Naive B cell (primary cell): ENCODE measurements at regions not wholly inside any gene's neighbourhood (a gene's known extent, or its start where the extent isn't known, plus 50 kb on each side); places are given as distances from the start of the nearest gene placed in this dataset.

Experiments used
- ATAC-seq, 2 donors: fragments of 150-1000 bp; cut with Tn5 transposase; 2 replicates each; pipeline ENCODE4 v1.10.0; 2021; ENCODE audit warnings: low read depth in 2 of 2, mild to moderate bottlenecking in 2 of 2, moderate library complexity in 2 of 2
- DNase-seq: peaks from one replicate; pipeline ENCODE4 v3.0.0; 2022
- H3K27ac Mint-ChIP-seq, 6 donors: one replicate each; pipeline ENCODE4 v1.8.0; 2020 to 2022; ENCODE audit warnings: mild to moderate bottlenecking in 6 of 6, mixed read lengths in 6 of 6, moderate library complexity in 5 of 6, inconsistent platforms in 2 of 6
- H3K27me3 Mint-ChIP-seq, 3 donors: one replicate each; pipeline ENCODE4 v1.8.0; 2021 to 2022; ENCODE audit warnings: mixed read lengths in 3 of 3, mild to moderate bottlenecking in 1 of 3
- H3K36me3 Mint-ChIP-seq, 2 donors: one replicate each; pipeline ENCODE4 v1.8.0; 2020 to 2022; ENCODE audit warnings: mixed read lengths in 2 of 2, inconsistent platforms in 1 of 2, mild to moderate bottlenecking in 1 of 2
- H3K4me1 Mint-ChIP-seq, 3 donors: one replicate each; pipeline ENCODE4 v1.8.0; 2020 to 2022; ENCODE audit warnings: mixed read lengths in 3 of 3, inconsistent platforms in 1 of 3, mild to moderate bottlenecking in 1 of 3, moderate library complexity in 1 of 3
- H3K4me3 Mint-ChIP-seq, 8 donors: one replicate each; pipeline ENCODE4 v1.8.0; 2020 to 2022; ENCODE audit warnings: mild to moderate bottlenecking in 8 of 8, mixed read lengths in 8 of 8, moderate library complexity in 8 of 8, inconsistent platforms in 2 of 8
- H3K9me3 Mint-ChIP-seq, 7 donors: one replicate each; pipeline ENCODE4 v1.8.0; 2020 to 2022; ENCODE audit warnings: mixed read lengths in 7 of 7, mild to moderate bottlenecking in 5 of 7, inconsistent platforms in 2 of 7, moderate library complexity in 1 of 7

DNA sequence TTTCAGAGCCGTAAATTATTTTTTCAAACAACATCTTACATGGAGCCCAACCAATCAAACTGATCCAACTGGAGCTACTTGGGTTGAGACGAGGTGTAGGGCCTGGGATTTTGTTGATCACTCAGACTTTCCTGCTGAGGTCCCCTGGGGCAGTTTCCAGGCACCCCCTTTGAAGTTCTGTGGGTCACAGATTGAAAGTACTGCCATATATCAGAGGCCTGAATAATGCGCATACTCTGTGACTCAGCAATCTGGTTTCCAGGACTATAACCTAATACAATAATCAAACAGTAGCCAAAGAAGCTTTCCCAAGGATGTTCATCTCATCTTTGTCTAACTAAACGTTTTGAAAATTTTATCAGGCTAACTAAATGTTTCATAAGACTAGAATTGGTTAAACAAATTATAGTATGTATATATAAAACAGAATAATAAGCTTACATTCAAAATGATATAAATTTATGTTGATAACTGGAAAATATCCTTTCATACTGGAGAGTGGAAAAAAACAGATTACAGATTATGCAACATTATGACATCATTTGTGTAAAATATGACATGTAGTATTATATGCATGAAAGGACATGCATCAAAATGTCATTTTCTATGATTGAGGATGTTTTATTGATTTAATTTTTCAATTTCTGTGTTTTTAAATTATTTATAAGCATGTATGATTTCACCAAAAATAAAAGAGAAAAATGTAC, 617.1 kb downstream of the NTRK3 start:
- H3K4me3 Mint-ChIP-seq = no peak overlapping the region
- H3K9me3 Mint-ChIP-seq = peaks cover 0 to 3% (median 0%) of the 10 kb centered on the region in 7 donors
- H3K36me3 Mint-ChIP-seq = no peaks in the 10 kb centered on the region
- no peaks in the 10 kb centered on the region for H3K27me3 Mint-ChIP-seq
- ATAC-seq (no peak), DNase-seq (no peak)
- no peak overlapping the region for H3K27ac Mint-ChIP-seq
- H3K4me1 Mint-ChIP-seq = no peaks in the 10 kb centered on the region

DNA sequence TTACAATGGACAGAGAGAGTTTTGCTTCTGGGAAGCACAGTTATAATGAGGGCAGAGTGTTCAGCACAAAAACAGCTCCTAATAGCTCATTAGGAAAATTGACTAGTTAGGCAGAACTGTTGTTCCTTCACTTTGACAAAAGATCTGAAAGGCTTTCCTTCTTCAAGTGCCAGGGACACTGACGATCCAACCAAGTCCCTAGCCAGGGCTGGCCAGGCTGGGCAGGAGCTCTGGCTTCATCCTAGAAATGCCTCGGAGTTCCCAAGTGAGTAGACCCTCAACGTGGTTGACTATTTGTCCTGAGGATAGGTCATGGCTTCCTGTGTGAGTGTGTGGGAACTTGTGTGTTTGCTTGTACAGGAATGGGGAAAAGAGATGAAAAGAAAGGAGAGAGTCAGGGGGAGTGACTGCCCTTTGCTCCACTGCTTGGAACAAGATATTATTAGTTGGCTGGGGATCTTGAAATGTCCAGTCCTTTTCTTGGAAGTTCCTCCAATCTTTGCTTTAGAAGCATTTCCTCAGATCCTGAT, 617.9 kb downstream of the NTRK3 start:
- ATAC-seq (no peak), DNase-seq (no peak)
- peaks cover 0 to 8% (median 0%) of the 10 kb centered on the region in 7 donors for H3K9me3 Mint-ChIP-seq
- H3K36me3 Mint-ChIP-seq = no peaks in the 10 kb centered on the region
- no peak overlapping the region for H3K4me3 Mint-ChIP-seq
- peaks cover 0 to 4% (median 0%) of the 10 kb centered on the region in 3 donors for H3K27me3 Mint-ChIP-seq
- no peaks in the 10 kb centered on the region for H3K4me1 Mint-ChIP-seq
- H3K27ac Mint-ChIP-seq = no peak overlapping the region

DNA sequence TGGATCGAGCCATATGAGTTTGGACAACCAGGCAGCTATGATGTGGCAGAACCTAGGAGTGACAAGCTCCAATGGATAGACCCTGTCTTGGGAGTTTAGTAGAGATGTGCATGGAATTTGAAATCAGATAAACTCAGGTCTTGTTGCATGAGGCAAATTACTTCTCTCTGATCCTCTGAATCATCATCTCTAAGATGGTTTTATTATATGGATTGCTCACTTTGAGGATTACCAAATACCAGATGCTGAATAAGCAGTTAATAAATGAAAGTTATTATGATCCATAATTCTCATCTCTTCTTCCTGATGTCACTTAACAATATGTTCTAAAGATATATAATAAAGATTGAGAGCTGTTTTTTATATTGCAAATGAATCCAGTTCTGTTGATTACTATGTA, 622.2 kb downstream of the NTRK3 start:
- ATAC-seq (no peak), DNase-seq (no peak)
- Mint-ChIP-seq H3K27ac (no peak overlapping the region), H3K4me3 (no peak overlapping the region), H3K36me3 (no peaks in the 10 kb centered on the region), H3K27me3 (peaks cover 0 to 9% (median 0%) of the 10 kb centered on the region in 3 donors), H3K4me1 (no peaks in the 10 kb centered on the region), H3K9me3 (peaks cover 0 to 10% (median 0%) of the 10 kb centered on the region in 7 donors)

DNA sequence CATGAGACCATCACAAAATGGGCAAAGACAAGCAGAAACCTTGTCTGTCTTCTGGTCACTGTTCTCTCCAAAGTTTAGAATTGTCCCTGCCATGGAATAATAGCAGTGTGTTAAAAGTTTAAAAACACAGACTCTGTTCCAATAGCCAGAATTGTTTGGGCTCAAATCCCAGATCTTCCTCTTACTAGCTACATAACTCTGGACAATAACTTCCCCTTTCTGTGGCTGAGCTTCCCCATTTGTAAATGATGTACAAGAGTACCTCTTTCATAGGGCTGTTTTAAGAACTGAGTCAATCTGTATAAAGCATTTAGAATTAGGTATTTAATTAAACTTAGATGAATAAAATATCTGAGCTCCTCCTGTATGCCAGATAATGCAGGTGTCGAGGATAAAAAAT, 623.0 kb downstream of the NTRK3 start:
- Mint-ChIP-seq H3K27me3 (peaks cover 0 to 9% (median 0%) of the 10 kb centered on the region in 3 donors), H3K4me1 (no peaks in the 10 kb centered on the region), H3K9me3 (peaks cover 0 to 10% (median 0%) of the 10 kb centered on the region in 7 donors), H3K36me3 (no peaks in the 10 kb centered on the region), H3K27ac (no peak overlapping the region), H3K4me3 (no peak overlapping the region)
- ATAC-seq (no peak), DNase-seq (no peak)

DNA sequence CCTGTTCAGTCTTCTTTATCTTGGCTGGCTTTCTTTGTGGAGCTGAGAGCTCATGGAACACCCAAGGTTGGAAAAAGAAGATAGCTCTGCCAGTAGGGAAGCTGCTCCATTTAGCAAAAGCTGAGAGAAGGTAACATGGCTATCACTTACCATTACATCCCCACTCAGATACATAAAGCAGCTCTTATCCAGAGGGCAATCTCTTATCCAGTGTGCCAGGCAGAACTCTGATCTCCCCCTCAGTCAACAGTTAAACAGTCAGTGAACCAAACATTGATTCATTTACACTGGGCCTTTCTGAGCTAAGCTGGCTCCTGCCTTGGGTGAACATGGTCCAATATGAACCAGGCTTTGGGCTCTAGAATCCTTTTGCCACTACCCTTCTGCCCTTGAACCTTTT, 624.2 kb downstream of the NTRK3 start:
- peaks cover 0 to 9% (median 0%) of the 10 kb centered on the region in 3 donors for H3K27me3 Mint-ChIP-seq
- DNase-seq (no peak), ATAC-seq (no peak)
- peaks cover 0 to 10% (median 0%) of the 10 kb centered on the region in 7 donors for H3K9me3 Mint-ChIP-seq
- H3K36me3 Mint-ChIP-seq = no peaks in the 10 kb centered on the region
- no peak overlapping the region for H3K27ac Mint-ChIP-seq
- no peaks in the 10 kb centered on the region for H3K4me1 Mint-ChIP-seq
- no peak overlapping the region for H3K4me3 Mint-ChIP-seq

DNA sequence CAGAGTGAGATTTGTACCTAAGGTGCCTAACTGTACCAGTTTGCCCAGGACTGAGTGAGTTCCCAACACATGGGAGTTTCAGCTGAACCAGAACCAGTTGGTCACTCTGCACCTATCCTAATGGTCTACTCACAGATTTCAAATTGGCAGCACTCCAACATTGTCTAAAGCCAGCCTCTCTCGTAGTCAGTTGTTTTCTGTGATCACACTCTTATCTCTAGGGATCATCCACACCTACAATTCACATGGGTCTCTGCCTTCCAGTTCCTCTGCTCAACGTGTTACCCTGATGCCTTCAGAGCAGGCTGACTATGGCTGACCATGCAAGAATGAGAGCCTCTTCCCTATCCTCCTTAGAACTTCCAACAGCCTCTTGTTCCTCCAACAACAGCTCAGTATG, 624.8 kb downstream of the NTRK3 start:
- H3K27ac Mint-ChIP-seq = no peak overlapping the region
- no peaks in the 10 kb centered on the region for H3K36me3 Mint-ChIP-seq
- ATAC-seq = no peak
- H3K27me3 Mint-ChIP-seq = peaks cover 0 to 9% (median 0%) of the 10 kb centered on the region in 3 donors
- DNase-seq = no peak
- peaks cover 0 to 10% (median 0%) of the 10 kb centered on the region in 7 donors for H3K9me3 Mint-ChIP-seq
- peak overlapping the region in 1 of 8 donors; percentile 32 for H3K4me3 Mint-ChIP-seq
- no peaks in the 10 kb centered on the region for H3K4me1 Mint-ChIP-seq

DNA sequence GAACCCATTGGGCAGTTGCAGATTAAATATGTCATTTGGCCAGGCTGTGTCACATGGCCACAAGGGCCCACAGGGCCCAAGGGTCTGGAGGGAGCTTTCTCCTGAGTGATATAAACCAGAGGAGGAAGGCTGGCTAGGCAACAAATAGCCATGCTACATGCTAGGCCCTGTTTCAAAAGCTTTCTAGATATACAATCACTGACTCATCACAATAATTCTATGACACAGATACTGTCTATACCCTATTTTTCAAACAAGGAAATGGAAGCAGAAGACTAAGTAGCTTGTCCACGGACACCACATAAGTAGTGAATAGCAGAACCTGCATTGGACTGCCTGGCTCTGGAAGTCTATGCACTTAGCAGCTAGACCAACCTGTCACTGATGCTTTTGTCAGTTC, 625.4 kb downstream of the NTRK3 start:
- no peak overlapping the region for H3K4me3 Mint-ChIP-seq
- no peak overlapping the region for H3K27ac Mint-ChIP-seq
- H3K27me3 Mint-ChIP-seq = peaks cover 0 to 9% (median 0%) of the 10 kb centered on the region in 3 donors
- H3K9me3 Mint-ChIP-seq = peaks cover 0 to 14% (median 0%) of the 10 kb centered on the region in 7 donors
- ATAC-seq = no peak
- no peaks in the 10 kb centered on the region for H3K4me1 Mint-ChIP-seq
- no peak for DNase-seq
- no peaks in the 10 kb centered on the region for H3K36me3 Mint-ChIP-seq

DNA sequence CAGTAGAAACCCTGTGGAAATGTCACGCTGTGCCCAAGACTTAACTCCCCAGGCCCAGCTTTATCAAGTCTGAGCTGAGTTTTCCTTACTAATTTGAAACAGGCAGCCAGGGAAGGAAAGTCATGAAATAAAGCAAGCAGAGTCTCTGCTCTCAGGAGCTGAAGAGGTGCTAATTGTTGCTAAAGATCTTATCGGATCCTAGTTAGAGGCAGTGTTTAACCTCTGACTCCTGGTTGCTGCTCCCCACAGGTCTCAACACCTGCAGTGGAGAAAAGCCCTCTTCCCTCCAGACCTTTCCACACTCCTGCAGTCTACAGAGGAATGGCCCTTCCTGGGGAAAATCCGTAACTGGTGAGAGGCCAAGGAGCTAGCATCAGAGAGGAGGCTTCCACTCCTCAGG, 628.2 kb downstream of the NTRK3 start:
- peaks cover 0 to 13% (median 0%) of the 10 kb centered on the region in 7 donors for H3K9me3 Mint-ChIP-seq
- no peak overlapping the region for H3K27ac Mint-ChIP-seq
- H3K4me3 Mint-ChIP-seq = no peak overlapping the region
- no peaks in the 10 kb centered on the region for H3K36me3 Mint-ChIP-seq
- H3K27me3 Mint-ChIP-seq = peaks cover 0 to 5% (median 0%) of the 10 kb centered on the region in 3 donors
- ATAC-seq (no peak), DNase-seq (no peak)
- no peaks in the 10 kb centered on the region for H3K4me1 Mint-ChIP-seq

DNA sequence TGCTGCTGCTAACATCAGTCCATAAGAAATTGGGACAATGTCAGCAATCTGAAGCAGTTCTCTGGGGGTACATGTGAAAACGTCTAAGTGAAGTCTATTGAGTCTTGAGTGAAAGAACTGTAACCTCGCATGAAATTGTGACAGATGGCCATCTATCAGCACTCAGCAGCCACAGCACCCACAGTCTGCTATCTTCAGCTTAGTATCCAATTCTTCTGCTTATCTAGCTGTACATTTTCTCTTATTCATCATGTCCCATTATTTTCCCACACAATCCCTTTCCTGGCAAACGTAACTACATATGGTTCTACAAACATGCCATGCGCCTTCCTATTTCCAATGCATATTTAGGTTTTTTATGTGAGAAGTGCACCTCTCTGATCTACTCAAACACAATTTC, 629.7 kb downstream of the NTRK3 start:
- Mint-ChIP-seq H3K27ac (peak overlapping the region in 1 of 6 donors; percentile 2), H3K4me3 (no peak overlapping the region), H3K4me1 (no peaks in the 10 kb centered on the region), H3K9me3 (peaks cover 0 to 15% (median 6%) of the 10 kb centered on the region in 7 donors), H3K36me3 (peaks cover 0 to 6% of the 10 kb centered on the region in 2 donors), H3K27me3 (peaks cover 0 to 5% (median 0%) of the 10 kb centered on the region in 3 donors)
- ATAC-seq = no peak
- DNase-seq = no peak

DNA sequence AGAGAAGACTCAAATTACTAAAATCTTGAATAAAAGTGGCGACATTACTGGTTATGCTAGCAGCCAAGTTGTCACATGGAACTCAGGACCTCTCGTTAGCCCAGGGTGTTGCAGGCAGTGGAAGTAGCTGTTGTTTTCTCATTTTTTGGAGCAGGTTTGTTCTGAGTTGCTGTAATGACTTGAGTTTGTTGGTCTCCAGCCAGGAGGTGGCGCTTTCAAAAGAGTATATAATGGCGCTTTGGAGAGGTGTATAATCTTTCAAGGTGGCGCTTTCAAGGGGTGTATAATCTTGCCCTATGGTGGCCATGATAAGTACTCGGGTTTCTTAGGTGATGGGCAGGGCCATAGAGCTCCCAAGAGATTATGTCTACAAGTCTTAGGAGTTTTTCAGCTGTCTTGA, 632.7 kb downstream of the NTRK3 start:
- no peaks in the 10 kb centered on the region for H3K27me3 Mint-ChIP-seq
- no peaks in the 10 kb centered on the region for H3K4me1 Mint-ChIP-seq
- H3K4me3 Mint-ChIP-seq = no peak overlapping the region
- no peak for DNase-seq
- H3K27ac Mint-ChIP-seq = no peak overlapping the region
- peaks cover 0 to 27% (median 7%) of the 10 kb centered on the region in 7 donors for H3K9me3 Mint-ChIP-seq
- no peak for ATAC-seq
- H3K36me3 Mint-ChIP-seq = peaks cover 0 to 9% of the 10 kb centered on the region in 2 donors

DNA sequence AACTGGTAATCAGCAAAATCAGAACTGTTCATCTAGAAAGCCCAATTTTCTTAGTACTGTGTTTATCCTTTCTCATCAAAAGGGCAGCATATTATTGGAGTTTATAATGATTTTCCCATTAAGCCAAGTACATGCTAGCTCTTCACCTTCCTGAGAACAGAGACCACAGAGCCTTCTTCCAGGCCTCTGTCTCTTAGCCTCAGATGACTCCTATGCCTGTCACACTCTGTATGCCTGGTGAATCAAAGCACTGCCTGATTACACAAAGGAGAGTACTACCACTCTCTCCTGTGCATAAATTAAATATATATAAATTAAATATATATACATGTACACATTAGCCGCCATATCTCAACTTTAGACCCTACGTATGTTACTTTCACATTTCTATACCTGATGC, 636.1 kb downstream of the NTRK3 start:
- Mint-ChIP-seq H3K36me3 (peaks cover 0 to 9% of the 10 kb centered on the region in 2 donors), H3K27ac (no peak overlapping the region), H3K4me1 (no peaks in the 10 kb centered on the region), H3K4me3 (no peak overlapping the region), H3K27me3 (no peaks in the 10 kb centered on the region), H3K9me3 (peaks cover 0 to 31% (median 6%) of the 10 kb centered on the region in 7 donors)
- no peak for ATAC-seq
- no peak for DNase-seq

DNA sequence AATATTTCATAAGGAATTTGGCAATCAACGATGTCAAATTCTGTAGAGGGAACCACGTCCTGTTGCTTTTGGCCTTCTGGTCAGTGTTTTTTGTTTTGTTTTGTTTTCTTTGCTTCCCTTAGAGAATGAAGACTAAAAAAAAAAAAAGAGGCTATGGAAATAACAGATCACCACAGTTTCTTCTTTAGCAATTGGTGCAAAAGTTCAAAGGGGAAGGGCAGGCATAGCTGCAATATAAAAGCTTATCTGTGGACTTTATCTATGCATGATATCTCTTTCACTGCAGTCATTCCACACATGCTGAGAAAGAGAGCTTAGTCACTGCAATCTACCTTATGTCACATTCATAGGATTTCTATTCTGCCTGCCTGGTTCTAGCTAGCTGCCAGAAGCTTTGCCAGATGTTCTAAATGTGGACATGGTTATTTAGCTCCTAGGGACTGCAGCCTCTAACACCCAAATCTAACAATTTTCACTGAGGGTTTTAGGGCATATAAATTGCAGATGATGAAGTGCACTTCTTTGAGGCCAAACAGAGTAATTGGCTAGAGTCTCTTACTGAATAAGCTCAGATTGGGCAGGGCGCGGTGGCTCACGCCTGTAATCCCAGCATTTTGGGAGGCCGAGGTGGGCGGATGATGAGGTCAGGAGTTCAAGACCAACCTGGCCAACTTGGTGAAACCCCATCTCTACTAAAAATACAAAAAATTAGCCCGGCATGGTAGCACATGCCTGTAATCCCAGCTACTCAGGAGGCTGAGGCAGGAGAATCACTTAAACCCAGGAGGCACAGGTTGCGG, 637.2 kb downstream of the NTRK3 start:
- ATAC-seq (no peak), DNase-seq (no peak)
- Mint-ChIP-seq H3K36me3 (peaks cover 0 to 9% of the 10 kb centered on the region in 2 donors), H3K9me3 (peaks cover 0 to 31% (median 6%) of the 10 kb centered on the region in 7 donors), H3K4me1 (no peaks in the 10 kb centered on the region), H3K27me3 (peaks cover 0 to 3% (median 0%) of the 10 kb centered on the region in 3 donors), H3K27ac (no peak overlapping the region), H3K4me3 (no peak overlapping the region)

DNA sequence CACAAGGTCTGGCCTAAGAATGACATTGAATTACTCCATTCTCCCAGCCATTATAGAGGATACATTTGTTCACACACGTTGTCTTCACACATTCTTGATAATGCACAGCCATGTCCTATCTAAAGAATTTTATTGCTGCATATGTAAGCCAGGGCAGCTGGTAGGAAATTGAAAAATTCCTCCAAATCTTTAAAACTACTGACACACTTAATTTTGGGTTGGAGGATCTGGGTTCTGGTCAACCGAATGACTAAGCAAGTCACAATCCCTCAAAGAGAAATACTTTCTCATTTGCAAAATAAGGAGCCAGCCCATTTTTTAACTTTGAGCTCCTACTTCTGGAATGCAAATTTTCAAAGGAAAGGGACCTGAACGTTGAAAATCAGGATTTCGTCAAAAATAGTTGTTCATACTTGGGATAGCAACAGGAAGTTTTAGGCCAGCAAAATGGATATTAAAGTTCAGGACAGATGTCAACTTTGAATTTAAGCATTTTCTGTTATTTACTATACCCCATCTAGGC, 638.3 kb downstream of the NTRK3 start:
- DNase-seq (no peak), ATAC-seq (no peak)
- Mint-ChIP-seq H3K27me3 (peaks cover 0 to 8% (median 0%) of the 10 kb centered on the region in 3 donors), H3K4me3 (no peak overlapping the region), H3K27ac (no peak overlapping the region), H3K36me3 (peaks cover 0 to 9% of the 10 kb centered on the region in 2 donors), H3K9me3 (peaks cover 0 to 31% (median 6%) of the 10 kb centered on the region in 7 donors), H3K4me1 (no peaks in the 10 kb centered on the region)
